NCI-H510A treated with DMSO at 0.1 percent for 48 hours (cell line): ENCODE measurements at regions not wholly inside any gene's neighbourhood (a gene's known extent, or its start where the extent isn't known, plus 50 kb on each side); places are given as distances from the start of the nearest gene placed in this dataset.
A peak's percentile ranks its signal among the peaks of the same experiment; 100 is the strongest.

Experiments
- DNase-seq: peaks from one replicate; lab custom pipeline; 2025; lab: John Stamatoyannopoulos, UW

DNA sequence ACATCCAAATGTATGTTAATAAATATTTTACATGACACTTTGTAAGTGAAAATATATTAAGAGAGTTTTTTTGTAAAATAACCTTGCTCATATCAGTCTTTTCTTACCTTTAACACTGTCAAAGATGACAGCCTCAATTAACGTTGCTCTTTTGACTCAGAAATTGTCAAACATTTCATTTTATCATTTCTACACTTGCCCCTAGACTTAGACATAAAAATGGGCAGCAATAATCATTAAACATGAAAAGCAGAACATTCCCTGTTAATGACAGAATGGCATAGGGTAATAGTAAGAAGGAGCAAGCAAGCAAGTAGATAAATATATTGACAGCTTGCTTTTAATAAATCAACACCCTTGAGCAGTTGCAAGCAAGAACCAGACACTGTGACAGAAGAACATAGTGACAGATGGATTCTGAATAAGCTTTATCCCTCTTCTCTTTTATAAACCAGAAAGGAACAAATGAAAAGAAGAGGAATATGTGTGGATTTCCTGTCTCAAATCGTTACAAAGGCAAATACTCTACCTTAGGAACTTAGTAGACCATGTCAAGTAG, 796.0 kb upstream of the CHD1 start:
- peak; percentile 27 for DNase-seq

- DNase-seq: no peak
Measured at GRCh38 chr5:99721506-99721905, 792.7 kb upstream of the CHD1 start.

DNA sequence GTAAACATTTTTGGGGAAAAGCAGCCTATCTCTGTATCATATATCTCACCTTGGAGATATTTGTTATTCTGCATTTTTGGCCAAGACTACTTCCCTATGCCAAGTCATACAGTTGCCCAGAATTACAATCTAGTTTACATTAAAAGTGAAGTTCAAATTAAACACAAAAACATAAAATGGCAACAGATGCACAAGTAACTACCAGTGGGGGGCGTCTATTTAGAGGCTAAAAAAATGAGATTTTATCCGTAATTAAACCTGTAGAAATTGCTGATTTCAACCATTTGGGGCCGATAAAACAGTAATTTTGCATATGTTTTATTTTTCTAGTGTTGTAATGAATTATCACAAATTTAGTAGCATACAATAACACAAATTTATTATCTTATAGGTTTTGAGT, 787.1 kb upstream of the CHD1 start:
- no peak for DNase-seq

GRCh38 chr5:99706160-99706559, 777.4 kb upstream of the CHD1 start:
- DNase-seq: no peak

GRCh38 chr5:99702565-99702964, 773.8 kb upstream of the CHD1 start:
- DNase-seq: no peak

DNA sequence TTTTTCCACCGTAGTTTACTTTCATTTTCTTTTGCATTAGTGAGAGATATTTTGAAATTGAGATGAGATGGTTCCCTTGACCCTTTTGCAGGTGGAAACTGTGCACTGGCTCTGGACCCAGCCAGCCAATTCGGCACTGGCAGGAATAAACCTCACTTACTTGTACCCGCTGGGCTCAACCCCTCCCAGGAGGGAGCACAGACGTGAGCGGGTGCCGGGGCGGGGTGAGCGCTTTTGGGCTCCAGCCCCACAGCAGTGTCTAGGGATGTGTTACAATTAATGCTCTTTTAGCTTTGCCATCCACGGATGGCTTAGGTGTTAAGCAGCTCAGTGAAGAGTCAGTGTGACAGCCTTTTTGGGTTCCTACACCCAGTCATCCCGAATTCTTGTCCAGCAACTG, 766.1 kb upstream of the CHD1 start:
- no peak for DNase-seq

DNA sequence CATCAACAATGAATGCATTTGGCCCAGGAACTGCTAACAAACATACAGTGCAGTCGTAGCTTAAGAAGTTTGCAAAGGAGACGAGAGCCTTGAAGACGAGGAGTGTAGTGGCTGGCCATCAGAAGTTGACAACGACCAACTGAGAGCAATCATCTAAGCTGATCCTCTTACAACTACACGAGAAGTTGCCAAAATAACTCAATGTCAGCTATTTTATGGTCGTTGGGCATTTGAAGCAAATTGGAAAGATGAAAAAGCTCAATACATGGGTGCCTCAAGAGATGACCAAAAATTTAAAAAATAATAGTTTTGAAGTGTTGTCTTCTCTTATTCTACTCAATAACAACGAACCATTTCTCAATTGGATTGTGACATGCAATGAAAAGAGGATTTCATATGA, 757.7 kb upstream of the CHD1 start:
- no peak for DNase-seq

DNA sequence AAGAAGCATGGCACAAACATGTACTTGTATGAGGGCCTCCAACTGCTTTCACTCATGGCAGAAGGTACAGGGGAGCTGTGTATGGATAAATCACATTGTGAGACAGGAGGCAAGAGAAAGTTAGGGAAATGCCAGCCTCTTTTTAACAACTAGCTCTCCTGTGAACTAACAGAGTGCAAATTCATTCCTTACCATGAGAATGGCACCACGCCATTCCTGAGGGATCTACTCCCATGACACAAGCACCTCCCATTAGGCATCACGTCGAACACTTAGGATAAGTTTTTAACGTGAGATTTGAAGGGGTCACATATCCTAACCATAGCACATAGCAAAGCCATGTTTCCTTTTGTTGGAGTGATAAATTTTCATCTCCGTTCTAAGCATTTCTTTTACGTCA, 747.2 kb upstream of the CHD1 start:
- no peak for DNase-seq

DNA sequence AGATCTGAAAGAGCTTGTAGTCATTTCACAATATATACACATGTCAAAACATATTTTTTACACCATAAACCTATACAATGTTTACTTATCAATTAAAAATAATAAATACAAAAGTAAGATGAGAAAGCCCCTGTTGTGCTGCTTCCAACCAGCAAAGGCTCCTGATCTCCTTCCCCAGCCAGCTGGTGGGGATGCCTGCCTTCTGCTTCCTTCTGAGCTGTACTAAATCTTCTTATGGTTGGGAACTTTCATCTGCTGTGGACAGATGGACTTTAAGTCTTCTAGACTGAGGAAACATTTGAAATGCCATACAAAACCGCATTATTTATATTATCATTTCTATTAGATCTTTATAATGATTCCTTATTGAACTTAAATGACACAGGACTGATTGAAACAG, 745.3 kb upstream of the CHD1 start:
- DNase-seq: no peak

- DNase-seq: no peak
Measured at GRCh38 chr5:99664972-99665371, 736.2 kb upstream of the CHD1 start.

GRCh38 chr5:99651298-99651697, 722.5 kb upstream of the CHD1 start:
- no peak for DNase-seq

GRCh38 chr5:99646011-99646647, 717.3 kb upstream of the CHD1 start:
- no peak for DNase-seq

- DNase-seq: no peak
Measured at GRCh38 chr5:99644822-99645221, 716.0 kb upstream of the CHD1 start.

GRCh38 chr5:99640646-99641045, 711.8 kb upstream of the CHD1 start:
- no peak for DNase-seq

GRCh38 chr5:99639905-99640304, 711.1 kb upstream of the CHD1 start:
- no peak for DNase-seq

DNA sequence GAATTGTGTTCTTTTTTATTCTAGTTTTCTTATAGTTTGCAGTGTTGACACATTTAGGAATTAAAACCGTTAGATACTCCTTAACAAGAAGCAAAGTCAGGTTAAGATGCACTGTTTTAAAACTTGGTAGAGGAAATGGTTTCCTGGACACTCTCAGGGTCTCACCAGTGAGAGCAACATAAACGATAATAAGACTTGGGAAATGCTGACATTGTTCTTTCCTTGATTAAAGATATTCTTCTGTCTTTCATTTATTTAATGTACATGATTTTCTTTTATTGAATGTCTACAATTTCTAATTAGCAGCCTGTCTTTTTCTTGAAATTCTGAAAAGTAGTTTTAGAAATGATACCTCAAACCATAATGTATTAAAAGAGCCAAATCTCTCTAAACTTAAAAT, 707.9 kb upstream of the CHD1 start:
- DNase-seq: no peak

DNA sequence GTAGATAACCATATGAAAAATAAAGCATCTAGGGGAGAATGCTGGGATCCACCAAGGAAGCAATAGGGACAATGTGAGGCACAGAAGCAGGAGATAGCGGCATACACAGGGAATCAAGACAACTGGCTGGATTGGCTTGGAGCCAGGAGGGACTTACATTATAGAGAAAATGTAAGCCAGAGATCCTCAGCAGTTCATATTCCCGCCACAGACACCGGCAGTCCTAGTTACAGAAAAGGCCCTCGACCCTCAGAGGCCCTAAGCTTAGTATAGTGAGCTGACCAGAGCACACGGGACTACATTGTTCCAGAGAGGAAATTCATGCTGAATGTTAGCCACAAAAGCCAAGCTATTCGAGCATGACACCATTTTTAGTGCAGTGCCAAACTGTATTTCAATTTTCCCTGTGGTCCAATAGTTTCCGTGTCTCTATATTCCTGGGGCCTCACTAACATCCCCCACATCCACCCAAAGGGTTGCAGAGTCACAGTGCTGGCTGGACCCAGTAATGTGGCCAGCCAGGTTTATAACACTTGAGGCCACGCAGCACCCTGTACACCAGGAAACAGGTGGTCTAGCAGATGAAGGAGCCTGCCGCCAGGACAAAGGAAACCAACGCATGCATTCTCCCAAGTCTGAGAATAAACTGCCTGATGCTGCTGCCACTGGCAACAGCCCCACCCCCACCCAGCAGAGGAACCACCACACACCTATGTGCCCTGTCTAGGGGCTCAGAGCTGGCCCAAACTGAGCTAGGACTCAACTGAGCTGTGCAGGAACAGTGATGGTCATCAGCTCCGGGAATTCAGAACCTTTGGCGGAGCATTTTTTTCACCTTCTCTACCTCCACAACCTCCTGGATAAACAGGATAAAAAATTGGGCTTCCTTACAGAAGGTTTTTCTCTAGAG, 693.2 kb upstream of the CHD1 start:
- DNase-seq: no peak

GRCh38 chr5:99617335-99617734, 688.5 kb upstream of the CHD1 start:
- no peak for DNase-seq

GRCh38 chr5:99614888-99615287, 686.1 kb upstream of the CHD1 start:
- no peak for DNase-seq

DNA sequence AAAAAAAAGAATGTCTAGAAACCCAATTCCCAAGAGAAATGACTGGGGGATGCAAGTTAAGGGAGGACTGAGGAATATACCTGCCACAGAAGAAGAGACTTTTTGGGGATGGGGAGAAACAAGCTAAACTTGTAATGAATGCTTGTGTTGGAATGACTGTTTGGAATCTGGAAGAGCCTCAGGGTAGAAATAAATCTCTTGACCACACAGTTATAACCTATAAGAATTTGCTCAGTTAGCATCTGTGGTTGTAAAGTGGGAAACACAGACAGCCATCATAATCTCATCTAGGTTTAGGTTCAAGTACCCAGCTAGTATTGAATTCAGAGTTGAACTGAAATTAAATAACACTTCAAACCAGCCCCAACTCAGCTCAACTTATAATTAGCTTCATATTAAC, 678.3 kb upstream of the CHD1 start:
- no peak for DNase-seq

DNA sequence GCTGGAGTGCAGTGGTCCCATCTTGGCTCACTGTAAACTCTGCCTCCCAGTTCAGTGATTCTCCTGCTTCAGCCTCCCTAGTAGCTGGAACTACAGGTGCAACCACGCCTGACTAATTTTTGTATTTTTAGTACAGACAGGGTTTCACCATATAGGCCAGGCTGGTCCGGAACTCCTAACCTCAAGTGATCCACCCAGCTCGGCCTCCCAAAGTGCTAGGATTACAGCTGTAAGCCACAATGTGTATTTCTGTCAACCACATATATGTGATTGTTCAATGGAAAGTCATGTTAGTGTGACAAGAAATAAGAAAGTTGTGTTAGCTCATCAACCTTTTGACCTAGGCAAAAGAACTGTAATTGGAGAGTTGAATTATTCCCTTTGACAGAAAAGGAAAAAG, 677.1 kb upstream of the CHD1 start:
- no peak for DNase-seq

DNA sequence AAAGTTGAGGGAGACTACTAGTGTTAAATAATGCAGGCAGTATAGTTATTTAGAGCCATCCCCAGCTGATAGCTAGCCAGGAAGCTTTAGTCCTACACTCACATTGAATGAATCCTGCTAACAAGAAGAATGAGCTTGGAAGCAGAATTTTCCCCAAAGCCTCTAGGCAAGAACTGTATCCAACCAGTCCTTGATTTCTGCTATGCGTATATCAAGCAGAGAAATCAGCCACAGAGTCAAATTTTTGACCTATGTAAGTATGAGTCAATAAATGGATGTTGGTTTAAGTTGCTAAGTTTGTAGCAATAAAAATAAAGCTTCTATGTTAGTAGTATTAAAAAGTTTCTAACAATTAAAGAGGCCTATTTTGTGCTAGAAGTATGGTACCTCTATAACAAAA, 672.1 kb upstream of the CHD1 start:
- no peak for DNase-seq

GRCh38 chr5:99590806-99591205, 662.0 kb upstream of the CHD1 start:
- no peak for DNase-seq
